ENCODE measurements at regions not wholly inside any gene's neighbourhood (a gene's known extent, or its start where the extent isn't known, plus 50 kb on each side); places are given as distances from the start of the nearest gene placed in this dataset.

- no peaks in the 10 kb centered on the region for H3K79me2 ChIP-seq (ENCODE audit: insufficient read depth, low read depth)
- no peak overlapping the region for H2AFZ ChIP-seq (ENCODE audit: low read depth)
- H3K4me3 ChIP-seq (IDR thresholded peaks at IDR 0.05; ENCODE audit: insufficient read depth, low read depth, low read length) = no peak overlapping the region
- H3K36me3 ChIP-seq (ENCODE audit: insufficient read depth) = no peaks in the 10 kb centered on the region
- no peak overlapping the region for H3K9ac ChIP-seq
- no peaks in the 10 kb centered on the region for H3K27me3 ChIP-seq (ENCODE audit: insufficient read depth, low read depth)
- no peaks in the 10 kb centered on the region for H4K20me1 ChIP-seq (ENCODE audit: insufficient read depth)
- H3K27ac ChIP-seq = no peak overlapping the region
- TF ChIP-seq CTCF (conservative IDR thresholded peaks at IDR 0.05; ENCODE audit: low read depth, low read length) = no peak
- H3K4me2 ChIP-seq = no peak overlapping the region
- H3K4me1 ChIP-seq (ENCODE audit: low read depth, poor library complexity, severe bottlenecking) = no peaks in the 10 kb centered on the region
Observed at GRCh38 chr2:20532634-20533437, 86.0 kb downstream of the RHOB start.

GRCh38 chr2:20533993-20534622 is 87.2 kb downstream of the RHOB start:
- H4K20me1 ChIP-seq (ENCODE audit: insufficient read depth) = no peaks in the 10 kb centered on the region
- no peak overlapping the region for H3K4me2 ChIP-seq
- H3K4me1 ChIP-seq (ENCODE audit: low read depth, poor library complexity, severe bottlenecking) = no peaks in the 10 kb centered on the region
- H2AFZ ChIP-seq (ENCODE audit: low read depth) = no peak overlapping the region
- H3K79me2 ChIP-seq (ENCODE audit: insufficient read depth, low read depth) = no peaks in the 10 kb centered on the region
- H3K9ac ChIP-seq = no peak overlapping the region
- no peak for TF ChIP-seq CTCF (conservative IDR thresholded peaks at IDR 0.05; ENCODE audit: low read depth, low read length)
- no peaks in the 10 kb centered on the region for H3K27me3 ChIP-seq (ENCODE audit: insufficient read depth, low read depth)
- H3K36me3 ChIP-seq (ENCODE audit: insufficient read depth) = no peaks in the 10 kb centered on the region
- no peak overlapping the region for H3K4me3 ChIP-seq (IDR thresholded peaks at IDR 0.05; ENCODE audit: insufficient read depth, low read depth, low read length)
- no peak overlapping the region for H3K27ac ChIP-seq

GRCh38 chr2:20534913-20535801 is 88.3 kb downstream of the RHOB start:
- H3K4me3 ChIP-seq (IDR thresholded peaks at IDR 0.05; ENCODE audit: insufficient read depth, low read depth, low read length) = no peak overlapping the region
- H3K36me3 ChIP-seq (ENCODE audit: insufficient read depth) = no peaks in the 10 kb centered on the region
- no peaks in the 10 kb centered on the region for H3K27me3 ChIP-seq (ENCODE audit: insufficient read depth, low read depth)
- H3K9ac ChIP-seq = no peak overlapping the region
- no peaks in the 10 kb centered on the region for H3K4me1 ChIP-seq (ENCODE audit: low read depth, poor library complexity, severe bottlenecking)
- H3K4me2 ChIP-seq = no peak overlapping the region
- no peak overlapping the region for H2AFZ ChIP-seq (ENCODE audit: low read depth)
- H3K79me2 ChIP-seq (ENCODE audit: insufficient read depth, low read depth) = no peaks in the 10 kb centered on the region
- no peak overlapping the region for H3K27ac ChIP-seq
- TF ChIP-seq CTCF (conservative IDR thresholded peaks at IDR 0.05; ENCODE audit: low read depth, low read length) = no peak
- H4K20me1 ChIP-seq (ENCODE audit: insufficient read depth) = no peaks in the 10 kb centered on the region

- no peak overlapping the region for H3K9ac ChIP-seq
- H3K79me2 ChIP-seq (ENCODE audit: insufficient read depth, low read depth) = no peaks in the 10 kb centered on the region
- no peak overlapping the region for H3K27ac ChIP-seq
- no peaks in the 10 kb centered on the region for H3K4me1 ChIP-seq (ENCODE audit: low read depth, poor library complexity, severe bottlenecking)
- no peaks in the 10 kb centered on the region for H4K20me1 ChIP-seq (ENCODE audit: insufficient read depth)
- H3K27me3 ChIP-seq (ENCODE audit: insufficient read depth, low read depth) = no peaks in the 10 kb centered on the region
- no peak overlapping the region for H3K4me3 ChIP-seq (IDR thresholded peaks at IDR 0.05; ENCODE audit: insufficient read depth, low read depth, low read length)
- no peak for TF ChIP-seq CTCF (conservative IDR thresholded peaks at IDR 0.05; ENCODE audit: low read depth, low read length)
- no peaks in the 10 kb centered on the region for H3K36me3 ChIP-seq (ENCODE audit: insufficient read depth)
- H2AFZ ChIP-seq (ENCODE audit: low read depth) = no peak overlapping the region
- no peak overlapping the region for H3K4me2 ChIP-seq
Observed at GRCh38 chr2:20536619-20537422, 89.9 kb downstream of the RHOB start.
